Thoracic aorta (tissue), 2 donors: ENCODE measurements at regions not wholly inside any gene's neighbourhood (a gene's known extent, or its start where the extent isn't known, plus 50 kb on each side); places are given as distances from the start of the nearest gene placed in this dataset.

Experiments used
- ATAC-seq: fragments of 150-250 bp; one replicate; pipeline ENCODE4 v1.8.0; 2017; ENCODE audit warnings: low read depth; ENCODE audit not compliant: insufficient number of reproducible peaks, low FRiP score
- DNase-seq: peaks from one replicate; pipeline ENCODE4 v3.0.0-alpha.2; 2020; ENCODE audit warnings: low spot score
- H3K27ac ChIP-seq, 2 donors: fragments of 200-600 bp; sonication (generic); 1 replicate in 1 of 2; 2 replicates in 1 of 2; pipeline ENCODE4 v1.5.1; 2016; ENCODE audit warnings: mild to moderate bottlenecking in 2 of 2, moderate library complexity in 2 of 2
- H3K27me3 ChIP-seq: fragments of 200-600 bp; sonication (generic); replicated peaks from 2 replicates; pipeline ENCODE4 v1.6.0; 2016; ENCODE audit warnings: mild to moderate bottlenecking; ENCODE audit not compliant: insufficient read depth
- H3K36me3 ChIP-seq: fragments of 200-600 bp; sonication (generic); one replicate; pipeline ENCODE4 v1.5.1; 2016
- H3K4me1 ChIP-seq, 2 donors: fragments of 200-600 bp; sonication (generic); 1 replicate in 1 of 2; 2 replicates in 1 of 2; pipeline versions ENCODE4 v1.5.1 to v1.6.0; 2016; ENCODE audit warnings: low read depth in 2 of 2, mild to moderate bottlenecking in 1 of 2; ENCODE audit not compliant: control insufficient read depth in 1 of 2
- H3K4me3 ChIP-seq: fragments of 200-600 bp; sonication (generic); 2 replicates; pipeline ENCODE4 v1.5.1; 2016; ENCODE audit warnings: mild to moderate bottlenecking
- H3K9me3 ChIP-seq: fragments of 200-600 bp; sonication (generic); 2 replicates; pipeline ENCODE4 v1.5.1; 2016
- TF ChIP-seq, protein P1 (sequence below): fragments of 200-600 bp; sonication (generic); IDR thresholded peaks from one replicate; pipeline ENCODE4 v1.5.1; 2019; ENCODE audit warnings: antibody characterized with exemption

DNA sequence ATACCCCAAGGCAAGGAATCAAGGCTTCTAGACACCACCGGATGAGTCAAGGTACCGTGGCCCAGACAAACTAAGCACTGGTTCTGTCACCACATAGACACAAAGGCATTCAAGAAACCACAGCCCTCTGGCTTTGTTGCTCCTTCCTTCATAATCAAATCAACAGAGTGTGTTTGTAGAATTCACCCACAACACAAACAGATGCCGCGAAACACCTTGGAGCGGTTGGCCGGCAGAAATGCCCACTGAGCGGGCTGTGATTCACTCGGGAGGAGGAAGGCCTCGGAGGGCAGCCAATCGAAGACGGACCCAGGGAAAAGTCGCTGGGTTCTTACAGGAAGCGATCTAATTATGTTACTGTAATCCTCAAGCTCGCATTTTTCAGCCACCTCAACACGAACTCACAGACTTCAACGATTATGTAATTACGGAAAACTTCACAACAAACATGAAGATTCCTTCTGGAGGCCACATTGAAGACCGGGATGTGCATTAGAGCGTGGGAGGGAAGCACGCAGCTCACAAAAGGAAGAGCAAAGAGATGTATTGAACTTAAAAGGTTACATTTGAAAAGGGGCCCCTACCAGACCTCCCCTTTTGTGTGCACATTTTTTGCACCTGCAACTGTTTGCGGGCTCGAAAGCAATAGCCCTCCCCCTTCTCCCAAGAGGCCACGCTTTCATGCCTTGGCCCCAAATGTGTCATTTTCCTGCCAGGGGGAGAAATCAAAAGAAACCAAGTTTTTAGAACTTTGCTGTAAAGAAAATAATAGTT is 184.7 kb upstream of the PREP start:
- H3K27me3 ChIP-seq, result no peaks in the 10 kb centered on the region
- TF ChIP-seq, protein P1, sequence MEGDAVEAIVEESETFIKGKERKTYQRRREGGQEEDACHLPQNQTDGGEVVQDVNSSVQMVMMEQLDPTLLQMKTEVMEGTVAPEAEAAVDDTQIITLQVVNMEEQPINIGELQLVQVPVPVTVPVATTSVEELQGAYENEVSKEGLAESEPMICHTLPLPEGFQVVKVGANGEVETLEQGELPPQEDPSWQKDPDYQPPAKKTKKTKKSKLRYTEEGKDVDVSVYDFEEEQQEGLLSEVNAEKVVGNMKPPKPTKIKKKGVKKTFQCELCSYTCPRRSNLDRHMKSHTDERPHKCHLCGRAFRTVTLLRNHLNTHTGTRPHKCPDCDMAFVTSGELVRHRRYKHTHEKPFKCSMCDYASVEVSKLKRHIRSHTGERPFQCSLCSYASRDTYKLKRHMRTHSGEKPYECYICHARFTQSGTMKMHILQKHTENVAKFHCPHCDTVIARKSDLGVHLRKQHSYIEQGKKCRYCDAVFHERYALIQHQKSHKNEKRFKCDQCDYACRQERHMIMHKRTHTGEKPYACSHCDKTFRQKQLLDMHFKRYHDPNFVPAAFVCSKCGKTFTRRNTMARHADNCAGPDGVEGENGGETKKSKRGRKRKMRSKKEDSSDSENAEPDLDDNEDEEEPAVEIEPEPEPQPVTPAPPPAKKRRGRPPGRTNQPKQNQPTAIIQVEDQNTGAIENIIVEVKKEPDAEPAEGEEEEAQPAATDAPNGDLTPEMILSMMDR, result no peak
- DNase-seq (no peak), ATAC-seq (no peak)
- no peak overlapping the region for H3K27ac ChIP-seq
- no peaks in the 10 kb centered on the region for H3K9me3 ChIP-seq
- H3K4me1 ChIP-seq, result peaks cover 0 to 6% of the 10 kb centered on the region in 2 donors
- H3K4me3 ChIP-seq, result no peak overlapping the region
- H3K36me3 ChIP-seq, result no peaks in the 10 kb centered on the region

DNA sequence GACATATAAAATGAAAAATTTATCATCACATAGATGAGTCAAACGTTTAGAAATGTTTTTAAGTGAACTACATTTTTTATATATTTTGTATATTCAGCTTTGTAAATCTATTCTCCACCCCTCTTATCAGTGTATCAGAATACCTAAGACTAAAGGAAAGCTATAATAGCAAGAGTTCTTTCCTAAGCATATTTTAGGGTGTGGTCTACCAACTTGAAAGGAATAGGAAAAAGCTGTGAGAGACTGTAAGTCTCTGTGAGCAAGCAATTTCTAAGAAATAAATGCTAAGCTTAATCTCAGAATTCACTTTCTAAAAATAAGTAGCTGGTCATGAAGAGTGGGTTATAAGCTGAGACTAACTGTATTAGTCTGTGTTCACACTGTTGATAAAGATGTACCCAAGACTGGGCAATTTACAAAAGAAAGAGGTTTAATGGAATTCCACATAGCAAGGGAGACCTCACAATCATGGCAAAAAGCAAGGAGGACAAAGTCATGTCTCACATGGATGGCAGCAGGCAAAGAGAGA is 175.4 kb upstream of the PREP start:
- DNase-seq (no peak), ATAC-seq (no peak)
- H3K9me3 ChIP-seq, result no peaks in the 10 kb centered on the region
- no peak overlapping the region for H3K4me3 ChIP-seq
- no peaks in the 10 kb centered on the region for H3K36me3 ChIP-seq
- peaks cover 3% of the 10 kb centered on the region for H3K27me3 ChIP-seq
- no peak overlapping the region for H3K27ac ChIP-seq
- TF ChIP-seq, protein P1, result no peak
- no peaks in the 10 kb centered on the region for H3K4me1 ChIP-seq

DNA sequence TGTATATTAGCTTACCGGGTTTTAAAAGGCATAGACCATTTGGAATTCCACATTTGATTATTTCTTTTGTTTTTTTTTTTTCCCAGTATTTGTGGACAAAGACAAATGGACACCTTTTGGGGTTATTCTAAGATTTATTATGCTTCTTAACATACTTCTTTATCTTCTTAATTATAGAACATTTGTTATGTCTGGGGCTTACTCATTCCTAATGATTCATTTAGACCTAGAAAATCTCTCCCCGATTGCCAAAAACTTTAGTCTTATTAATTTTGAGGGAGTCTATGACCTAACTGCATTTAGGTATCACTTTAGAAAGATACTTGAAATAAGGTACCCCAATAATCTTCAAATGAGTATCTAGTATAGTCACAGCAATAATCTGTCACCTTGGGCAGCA is 170.7 kb upstream of the PREP start:
- ATAC-seq (no peak), DNase-seq (no peak)
- no peak overlapping the region for H3K27ac ChIP-seq
- no peaks in the 10 kb centered on the region for H3K4me1 ChIP-seq
- H3K4me3 ChIP-seq, result no peak overlapping the region
- no peaks in the 10 kb centered on the region for H3K9me3 ChIP-seq
- no peaks in the 10 kb centered on the region for H3K27me3 ChIP-seq
- TF ChIP-seq, protein P1, result no peak
- no peaks in the 10 kb centered on the region for H3K36me3 ChIP-seq

DNA sequence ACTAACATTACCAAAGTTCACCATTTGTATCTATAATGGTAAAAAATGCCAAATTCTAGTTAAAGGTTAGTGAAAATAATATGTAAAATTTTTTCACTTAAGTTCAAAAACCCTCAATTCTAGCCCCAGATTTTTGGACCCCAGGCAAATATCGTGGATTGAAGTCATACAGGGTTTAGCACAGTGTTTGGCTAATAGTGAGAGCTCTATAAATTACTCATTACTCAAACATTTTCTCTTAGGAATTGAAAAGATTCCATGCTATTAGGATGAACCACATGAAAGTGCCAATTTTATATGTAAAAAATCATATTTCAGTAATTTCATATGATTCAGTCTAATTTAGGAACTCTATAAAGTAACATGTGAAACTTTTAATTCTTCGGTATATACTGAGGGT is 170.3 kb upstream of the PREP start:
- no peaks in the 10 kb centered on the region for H3K27me3 ChIP-seq
- DNase-seq (no peak), ATAC-seq (no peak)
- no peaks in the 10 kb centered on the region for H3K36me3 ChIP-seq
- H3K4me1 ChIP-seq, result no peaks in the 10 kb centered on the region
- no peak overlapping the region for H3K4me3 ChIP-seq
- H3K27ac ChIP-seq, result no peak overlapping the region
- TF ChIP-seq, protein P1, result no peak
- H3K9me3 ChIP-seq, result no peaks in the 10 kb centered on the region

DNA sequence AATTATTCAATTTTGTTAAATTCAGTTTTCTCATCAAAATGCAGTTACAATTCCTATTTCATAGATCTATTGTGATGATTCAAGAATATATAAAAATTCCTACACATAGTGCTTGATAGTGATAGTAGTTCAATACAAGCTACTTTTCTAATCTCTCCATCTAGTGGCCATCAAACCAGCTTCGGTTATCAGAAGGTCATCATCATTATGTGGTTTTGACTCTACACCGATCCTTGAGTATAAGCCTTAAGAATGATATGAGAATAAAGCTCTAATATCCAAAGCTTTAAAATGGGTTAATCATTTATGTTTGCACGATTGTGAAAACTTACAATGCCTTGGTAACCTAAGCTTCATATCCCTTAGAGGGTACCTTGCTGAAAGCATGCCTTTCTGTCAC is 167.5 kb upstream of the PREP start:
- H3K4me3 ChIP-seq, result no peak overlapping the region
- H3K9me3 ChIP-seq, result no peaks in the 10 kb centered on the region
- TF ChIP-seq, protein P1, result no peak
- H3K27ac ChIP-seq, result no peak overlapping the region
- no peaks in the 10 kb centered on the region for H3K27me3 ChIP-seq
- DNase-seq (no peak), ATAC-seq (no peak)
- H3K36me3 ChIP-seq, result no peaks in the 10 kb centered on the region
- H3K4me1 ChIP-seq, result no peaks in the 10 kb centered on the region
